Upper lobe of right lung (tissue), 1 donor: ENCODE measurements at regions not wholly inside any gene's neighbourhood (a gene's known extent, or its start where the extent isn't known, plus 50 kb on each side); places are given as distances from the start of the nearest gene placed in this dataset.

Experiments
- ATAC-seq: fragments of 200-7000 bp; cut with Tn5 transposase; one replicate; pipeline ENCODE4 v1.9.1; 2020; ENCODE audit warnings: mild to moderate bottlenecking, moderate library complexity
- DNase-seq: peaks from one replicate; pipeline ENCODE4 v3.0.0-alpha.2; 2020
- H3K27ac ChIP-seq: fragments of 200-600 bp; one replicate; pipeline ENCODE4 v1.8.0; 2022
- H3K27me3 ChIP-seq: fragments of 200-600 bp; one replicate; pipeline ENCODE4 v1.8.0; 2022; ENCODE audit warnings: mild to moderate bottlenecking
- H3K36me3 ChIP-seq: fragments of 200-600 bp; one replicate; pipeline ENCODE4 v1.8.0; 2022
- H3K4me1 ChIP-seq: fragments of 200-600 bp; one replicate; pipeline ENCODE4 v1.8.0; 2022
- H3K4me3 ChIP-seq: fragments of 200-600 bp; one replicate; pipeline ENCODE4 v1.8.0; 2022; ENCODE audit warnings: mild to moderate bottlenecking
- H3K9me3 ChIP-seq: fragments of 200-600 bp; one replicate; pipeline ENCODE4 v1.8.0; 2022
- CTCF ChIP-seq: fragments of 200-600 bp; IDR thresholded peaks from one replicate; pipeline ENCODE4 v1.8.0; 2022; ENCODE audit warnings: antibody characterized with exemption
- intact Hi-C: fragments of 100-400 bp; cut with DNase I; formaldehyde crosslinking; loops from one replicate; pipeline ENCODE4 v1.11.0; 2022
- donor health status: DM: no; HTN: yes; CAD: no; lungs with severe emphysema.

GRCh38 chr3:147934451-147935180, 525.5 kb downstream of the ZIC1 start:
- no peak overlapping the region for H3K4me3 ChIP-seq
- no peaks in the 10 kb centered on the region for H3K36me3 ChIP-seq
- no peaks in the 10 kb centered on the region for H3K9me3 ChIP-seq
- DNase-seq (no peak), ATAC-seq (no peak)
- intact Hi-C loops = no loop called here
- H3K4me1 ChIP-seq = no peaks in the 10 kb centered on the region
- no peaks in the 10 kb centered on the region for H3K27me3 ChIP-seq
- no peak for TF ChIP-seq CTCF
- no peak overlapping the region for H3K27ac ChIP-seq

- H3K36me3 ChIP-seq = no peaks in the 10 kb centered on the region
- H3K4me1 ChIP-seq = no peaks in the 10 kb centered on the region
- H3K27ac ChIP-seq = no peak overlapping the region
- H3K4me3 ChIP-seq = no peak overlapping the region
- no peak for ATAC-seq
- intact Hi-C loops = no loop called here
- H3K27me3 ChIP-seq = no peaks in the 10 kb centered on the region
- TF ChIP-seq CTCF = no peak
- DNase-seq = no peak
- no peaks in the 10 kb centered on the region for H3K9me3 ChIP-seq
These were observed 528.2 kb downstream of the ZIC1 start for GRCh38 chr3:147937341-147937740.

- no peak for ATAC-seq
- intact Hi-C loops = no loop called here
These were observed 528.7 kb downstream of the ZIC1 start for GRCh38 chr3:147937891-147938290.

GRCh38 chr3:147939425-147939824, 530.3 kb downstream of the ZIC1 start:
- no peak for ATAC-seq
- no peak for TF ChIP-seq CTCF

More at GRCh38 chr3:147937891-147938290, 528.7 kb downstream of the ZIC1 start:
- no peaks in the 10 kb centered on the region for H3K4me1 ChIP-seq
- no peak for DNase-seq
- no peaks in the 10 kb centered on the region for H3K27me3 ChIP-seq
- H3K36me3 ChIP-seq = no peaks in the 10 kb centered on the region
- no peak overlapping the region for H3K4me3 ChIP-seq
- H3K9me3 ChIP-seq = no peaks in the 10 kb centered on the region
- no peak overlapping the region for H3K27ac ChIP-seq
- no peak for TF ChIP-seq CTCF

GRCh38 chr3:147939839-147940238, 530.7 kb downstream of the ZIC1 start:
- no peak for TF ChIP-seq CTCF
- Histone ChIP-seq H3K9me3 (no peaks in the 10 kb centered on the region), H3K27me3 (no peaks in the 10 kb centered on the region), H3K36me3 (no peaks in the 10 kb centered on the region), H3K4me1 (no peaks in the 10 kb centered on the region), H3K4me3 (no peak overlapping the region), H3K27ac (no peak overlapping the region)
- no peak for DNase-seq
- intact Hi-C loops = no loop called here
- ATAC-seq = no peak

More at GRCh38 chr3:147939425-147939824, 530.3 kb downstream of the ZIC1 start:
- H3K9me3 ChIP-seq = no peaks in the 10 kb centered on the region
- H3K4me1 ChIP-seq = no peaks in the 10 kb centered on the region
- no peaks in the 10 kb centered on the region for H3K36me3 ChIP-seq
- no peaks in the 10 kb centered on the region for H3K27me3 ChIP-seq
- no peak overlapping the region for H3K4me3 ChIP-seq
- intact Hi-C loops = no loop called here
- no peak for DNase-seq
- H3K27ac ChIP-seq = no peak overlapping the region
